ENCODE measurements at regions not wholly inside any gene's neighbourhood (a gene's known extent, or its start where the extent isn't known, plus 50 kb on each side); places are given as distances from the start of the nearest gene placed in this dataset.
A peak's percentile ranks its signal among the peaks of the same experiment; 100 is the strongest.

DNA sequence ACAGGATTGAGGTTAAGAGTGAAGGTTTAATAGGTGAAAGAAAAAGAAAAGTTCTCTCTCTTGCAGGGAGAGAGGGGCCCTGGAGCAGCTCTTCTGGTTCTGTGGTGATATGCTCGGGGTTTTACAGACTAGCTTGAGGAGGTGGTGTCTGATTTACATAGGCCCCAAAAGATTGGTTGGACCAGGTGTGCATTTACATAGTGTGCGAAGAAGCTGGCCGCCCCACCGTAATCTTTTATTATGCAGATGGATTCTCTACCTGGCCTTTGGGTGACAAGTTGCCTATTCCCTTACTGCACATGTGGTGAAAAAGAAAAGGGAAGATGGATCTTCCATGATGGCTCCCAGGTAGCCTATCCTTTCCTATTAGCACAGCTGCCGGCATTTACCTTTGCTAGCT, 219.9 kb upstream of the GRIA4 start:
- Mint-ChIP-seq H3K36me3 (ENCODE audit: low read depth) (no peaks in the 10 kb centered on the region), H3K4me3 (no peak overlapping the region), H3K27me3 (ENCODE audit: low read depth) (no peaks in the 10 kb centered on the region), H3K9me3 (no peaks in the 10 kb centered on the region), H3K4me1 (no peaks in the 10 kb centered on the region), H3K27ac (no peak overlapping the region)
- TF ChIP-seq, protein P1, sequence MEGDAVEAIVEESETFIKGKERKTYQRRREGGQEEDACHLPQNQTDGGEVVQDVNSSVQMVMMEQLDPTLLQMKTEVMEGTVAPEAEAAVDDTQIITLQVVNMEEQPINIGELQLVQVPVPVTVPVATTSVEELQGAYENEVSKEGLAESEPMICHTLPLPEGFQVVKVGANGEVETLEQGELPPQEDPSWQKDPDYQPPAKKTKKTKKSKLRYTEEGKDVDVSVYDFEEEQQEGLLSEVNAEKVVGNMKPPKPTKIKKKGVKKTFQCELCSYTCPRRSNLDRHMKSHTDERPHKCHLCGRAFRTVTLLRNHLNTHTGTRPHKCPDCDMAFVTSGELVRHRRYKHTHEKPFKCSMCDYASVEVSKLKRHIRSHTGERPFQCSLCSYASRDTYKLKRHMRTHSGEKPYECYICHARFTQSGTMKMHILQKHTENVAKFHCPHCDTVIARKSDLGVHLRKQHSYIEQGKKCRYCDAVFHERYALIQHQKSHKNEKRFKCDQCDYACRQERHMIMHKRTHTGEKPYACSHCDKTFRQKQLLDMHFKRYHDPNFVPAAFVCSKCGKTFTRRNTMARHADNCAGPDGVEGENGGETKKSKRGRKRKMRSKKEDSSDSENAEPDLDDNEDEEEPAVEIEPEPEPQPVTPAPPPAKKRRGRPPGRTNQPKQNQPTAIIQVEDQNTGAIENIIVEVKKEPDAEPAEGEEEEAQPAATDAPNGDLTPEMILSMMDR (IDR thresholded peaks at IDR 0.05; ENCODE audit: unreplicated experiment in 3 of 3): no peak

DNA sequence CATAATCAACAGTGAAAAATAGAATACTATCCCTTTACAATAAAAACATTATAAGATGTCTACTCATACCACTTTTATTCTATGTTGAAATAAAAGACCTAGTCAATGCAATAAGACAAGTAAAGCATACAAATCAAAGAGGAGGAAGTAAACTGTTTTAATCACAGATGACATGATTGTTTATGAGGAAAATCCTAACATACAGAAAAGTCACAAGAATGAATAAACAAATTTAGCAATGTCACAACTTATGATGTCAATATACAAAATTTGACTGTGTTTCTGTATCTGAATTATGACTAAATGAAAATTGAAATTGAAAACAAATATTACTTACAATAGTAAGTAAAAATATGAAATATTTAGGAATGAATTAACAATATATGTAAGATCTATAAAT, 221.9 kb upstream of the GRIA4 start:
- no peaks in the 10 kb centered on the region for H3K9me3 Mint-ChIP-seq
- TF ChIP-seq, protein P1 (IDR thresholded peaks at IDR 0.05; ENCODE audit: unreplicated experiment in 3 of 3): no peak
- H3K4me1 Mint-ChIP-seq: no peaks in the 10 kb centered on the region
- no peak overlapping the region for H3K4me3 Mint-ChIP-seq
- H3K27me3 Mint-ChIP-seq (ENCODE audit: low read depth): no peaks in the 10 kb centered on the region
- no peak overlapping the region for H3K27ac Mint-ChIP-seq
- no peaks in the 10 kb centered on the region for H3K36me3 Mint-ChIP-seq (ENCODE audit: low read depth)

DNA sequence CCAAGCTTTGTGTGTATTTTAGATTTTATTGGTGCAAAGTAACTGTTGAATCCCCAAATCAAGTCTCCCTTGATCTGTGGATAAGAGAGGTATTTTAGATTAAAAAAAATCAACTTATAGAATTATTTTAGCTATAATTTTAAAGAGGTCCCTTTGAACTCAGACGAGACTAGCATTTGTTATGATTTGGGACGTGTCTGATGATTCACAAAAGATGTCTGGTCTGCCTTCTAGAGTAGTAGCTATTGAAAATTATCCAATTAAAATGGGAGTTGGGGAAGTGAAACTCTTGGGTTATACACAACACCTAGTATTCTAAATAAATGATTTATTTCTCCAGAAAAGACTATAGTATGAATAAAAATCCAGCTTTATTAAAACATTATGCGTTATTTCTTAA, 227.9 kb upstream of the GRIA4 start:
- Mint-ChIP-seq H3K36me3 (ENCODE audit: low read depth) (no peaks in the 10 kb centered on the region), H3K4me3 (no peak overlapping the region), H3K27ac (no peak overlapping the region), H3K4me1 (no peaks in the 10 kb centered on the region), H3K27me3 (ENCODE audit: low read depth) (no peaks in the 10 kb centered on the region), H3K9me3 (no peaks in the 10 kb centered on the region)
- TF ChIP-seq, protein P1 (IDR thresholded peaks at IDR 0.05; ENCODE audit: unreplicated experiment in 3 of 3): no peak

DNA sequence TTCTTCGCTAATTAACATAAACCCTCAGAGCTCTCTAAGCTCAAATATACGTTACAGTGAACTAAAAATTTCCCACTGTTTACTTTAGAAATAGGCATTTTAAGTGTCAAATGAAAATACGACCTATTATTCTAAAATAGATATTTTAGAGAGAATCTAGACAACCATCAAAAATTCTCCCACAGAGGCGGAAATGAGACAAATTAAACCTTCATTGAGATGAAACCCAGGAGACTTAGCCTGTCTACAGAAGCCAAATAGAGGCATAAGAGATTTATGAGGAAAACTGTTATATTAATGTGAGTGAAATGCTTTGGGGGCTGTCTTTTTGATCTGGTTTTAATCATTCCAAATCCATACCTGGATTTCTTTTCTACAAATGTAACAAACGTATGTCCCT, 232.0 kb upstream of the GRIA4 start:
- Mint-ChIP-seq H3K27me3 (ENCODE audit: low read depth) (no peaks in the 10 kb centered on the region), H3K4me1 (no peaks in the 10 kb centered on the region), H3K4me3 (no peak overlapping the region), H3K27ac (peak overlapping the region in 1 of 3 experiments; percentile 21), H3K9me3 (peaks cover 16% of the 10 kb centered on the region), H3K36me3 (ENCODE audit: low read depth) (peaks cover 4% of the 10 kb centered on the region)
- TF ChIP-seq, protein P1 (IDR thresholded peaks at IDR 0.05; ENCODE audit: unreplicated experiment in 3 of 3): no peak

DNA sequence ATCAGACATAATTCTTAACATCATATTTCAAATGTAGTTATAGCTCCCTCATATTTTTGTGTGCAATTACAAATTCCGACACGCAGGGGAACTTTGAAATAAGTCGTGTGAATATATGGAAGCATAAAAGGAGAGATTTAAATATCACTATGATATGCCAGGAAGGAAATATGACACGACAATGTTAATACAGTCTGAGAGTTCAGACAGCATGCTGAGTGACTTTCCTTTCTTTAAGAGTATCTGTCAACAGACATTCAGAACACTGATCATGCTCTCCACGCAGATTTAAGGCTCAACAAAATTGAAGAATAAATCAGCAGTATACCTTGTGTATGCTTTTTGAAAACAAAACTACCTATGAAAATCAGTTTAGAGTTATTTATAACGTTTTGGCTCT, 232.6 kb upstream of the CARD18 start:
- peaks cover 11% of the 10 kb centered on the region for H3K4me1 Mint-ChIP-seq
- peaks cover 16% of the 10 kb centered on the region for H3K9me3 Mint-ChIP-seq
- H3K4me3 Mint-ChIP-seq: no peak overlapping the region
- TF ChIP-seq, protein P1 (IDR thresholded peaks at IDR 0.05; ENCODE audit: unreplicated experiment in 3 of 3): no peak
- peaks cover 4% of the 10 kb centered on the region for H3K36me3 Mint-ChIP-seq (ENCODE audit: low read depth)
- H3K27me3 Mint-ChIP-seq (ENCODE audit: low read depth): peaks cover 3% of the 10 kb centered on the region
- no peak overlapping the region for H3K27ac Mint-ChIP-seq

DNA sequence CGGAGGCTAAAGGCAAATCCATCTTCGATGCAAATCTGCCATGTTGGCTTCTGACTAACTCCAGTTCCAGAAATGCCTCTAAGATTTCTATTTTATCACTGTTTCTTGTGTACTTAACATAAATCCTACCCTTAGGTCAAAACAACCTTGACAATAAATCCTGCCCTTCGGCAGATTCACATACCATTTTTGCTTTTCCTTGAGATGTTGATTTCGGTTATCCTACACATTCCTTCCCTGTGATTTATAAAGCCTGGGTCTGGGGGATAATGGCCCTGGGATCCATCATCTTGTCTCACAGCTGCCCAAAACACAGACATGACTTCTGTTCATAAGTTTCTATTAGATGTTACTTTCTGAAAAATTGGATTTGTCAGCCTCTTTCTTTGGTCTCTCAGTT, 231.7 kb upstream of the CARD18 start:
- Mint-ChIP-seq H3K27me3 (ENCODE audit: low read depth) (peaks cover 3% of the 10 kb centered on the region), H3K36me3 (ENCODE audit: low read depth) (peaks cover 4% of the 10 kb centered on the region), H3K27ac (no peak overlapping the region), H3K9me3 (peaks cover 13% of the 10 kb centered on the region), H3K4me3 (no peak overlapping the region), H3K4me1 (peaks cover 11% of the 10 kb centered on the region)
- TF ChIP-seq, protein P1 (IDR thresholded peaks at IDR 0.05; ENCODE audit: unreplicated experiment in 3 of 3): no peak

Data from nephron (organoid).